Adipose tissue (tissue), 3 donors: ENCODE measurements at regions not wholly inside any gene's neighbourhood (a gene's known extent, or its start where the extent isn't known, plus 50 kb on each side); places are given as distances from the start of the nearest gene placed in this dataset.
"Not testable (repeated sequence)": the region's sequence is repeated elsewhere in the genome, so short reads cannot be mapped to it uniquely, and the experiment has no call there.

Experiments
- H3K27ac ChIP-seq: one replicate; pipeline ENCODE4 v1.5.1; 2013; ENCODE audit warnings: low read depth, low read length
- WGBS, 3 donors: extraction: QIAGEN DNeasy Blood & Tissue Kit; methylation state at CpG; one replicate each; pipeline ENCODE4 v1.1.7; 2013; 5-methylcytosine and 5-hydroxymethylcytosine counted together
- donor health status: healthy with polysubstance abuse.
- donor health status: Bipolar disorder and iron deficiency.
- donor health status: healthy.

DNA sequence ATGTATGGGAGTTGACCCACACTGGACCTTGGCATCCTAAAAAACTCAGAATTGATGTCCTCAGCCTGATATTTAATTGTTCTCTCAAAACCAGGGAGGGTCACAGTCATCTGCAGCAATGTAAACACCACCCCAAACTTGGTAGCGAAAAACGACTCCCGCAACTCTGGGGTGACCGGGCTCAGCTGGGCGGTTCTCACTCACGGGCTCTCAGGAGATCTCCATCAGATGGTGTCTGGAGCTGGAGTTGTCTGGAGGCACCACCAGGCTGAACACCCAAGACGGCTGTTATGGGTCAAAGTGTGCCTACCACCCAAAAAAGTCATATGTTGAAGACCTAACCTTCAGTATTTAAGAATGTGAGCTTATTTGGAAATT lies 50.9 kb upstream of the NXT1 start:
- no peak overlapping the region for H3K27ac ChIP-seq
- 90 to 94% (median 92%) methylated on average over 7 of the region's 7 CpGs for WGBS, 3 donors

DNA sequence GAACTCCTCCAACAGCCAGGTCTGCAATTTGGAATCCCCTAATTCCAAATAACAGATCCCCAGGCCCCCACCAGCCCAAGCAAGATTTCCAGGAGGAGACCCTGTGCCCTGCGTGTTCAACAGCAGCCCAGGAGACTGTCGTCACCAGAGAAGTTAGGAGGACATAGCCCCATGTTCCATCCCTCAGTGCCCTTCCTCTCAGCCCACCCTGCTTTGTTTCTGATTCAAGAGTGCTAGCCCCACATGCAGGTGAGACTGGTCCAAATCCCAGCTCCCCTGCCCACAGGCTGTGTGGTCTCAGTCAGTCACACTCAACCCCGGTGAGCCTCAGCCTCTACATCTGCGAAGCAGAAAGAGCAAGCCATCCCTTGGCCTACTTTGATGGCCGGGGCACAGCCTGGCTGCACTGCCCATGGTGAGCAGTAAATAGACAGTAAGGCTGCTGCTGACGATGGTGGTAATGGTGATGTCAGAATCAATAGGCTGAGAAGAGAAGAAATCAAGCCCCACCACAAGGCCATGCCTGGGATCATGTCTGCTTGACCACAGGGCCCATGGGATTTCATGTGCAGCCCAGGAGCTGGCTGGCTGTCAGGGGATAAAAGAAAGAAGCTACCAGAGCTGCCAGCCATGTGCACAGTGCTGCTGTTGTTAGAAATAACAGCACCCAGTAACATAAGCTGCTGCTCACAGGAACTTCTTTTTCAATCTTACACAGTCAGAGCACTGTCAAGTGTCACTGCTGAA lies 51.5 kb upstream of the NXT1 start:
- WGBS, 3 donors, result 86 to 94% (median 92%) methylated on average over 6 of the region's 6 CpGs
- H3K27ac ChIP-seq, result no peak overlapping the region

DNA sequence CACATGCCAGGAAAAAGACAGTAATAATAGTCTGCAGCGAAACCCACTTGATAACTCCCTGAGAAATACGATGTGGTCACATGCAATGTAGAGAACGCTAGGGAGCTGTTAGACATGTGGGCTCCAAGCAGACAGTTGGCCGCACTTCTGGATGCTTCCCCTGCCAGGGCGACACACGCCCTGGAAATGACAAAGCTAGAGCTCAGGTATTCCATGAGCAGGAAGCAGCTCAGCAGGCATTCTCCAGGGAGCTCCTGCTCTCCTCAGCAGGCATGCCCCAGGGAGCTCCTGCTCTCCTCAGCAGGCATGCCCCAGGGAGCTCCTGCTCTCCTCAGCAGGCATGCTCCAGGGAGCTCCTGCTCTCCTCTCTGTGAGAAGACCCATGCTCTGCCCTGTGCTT lies 52.4 kb upstream of the NXT1 start:
- H3K27ac ChIP-seq, result no peak overlapping the region
- 75 to 83% (median 81%) methylated on average over 6 of the region's 6 CpGs for WGBS, 3 donors

DNA sequence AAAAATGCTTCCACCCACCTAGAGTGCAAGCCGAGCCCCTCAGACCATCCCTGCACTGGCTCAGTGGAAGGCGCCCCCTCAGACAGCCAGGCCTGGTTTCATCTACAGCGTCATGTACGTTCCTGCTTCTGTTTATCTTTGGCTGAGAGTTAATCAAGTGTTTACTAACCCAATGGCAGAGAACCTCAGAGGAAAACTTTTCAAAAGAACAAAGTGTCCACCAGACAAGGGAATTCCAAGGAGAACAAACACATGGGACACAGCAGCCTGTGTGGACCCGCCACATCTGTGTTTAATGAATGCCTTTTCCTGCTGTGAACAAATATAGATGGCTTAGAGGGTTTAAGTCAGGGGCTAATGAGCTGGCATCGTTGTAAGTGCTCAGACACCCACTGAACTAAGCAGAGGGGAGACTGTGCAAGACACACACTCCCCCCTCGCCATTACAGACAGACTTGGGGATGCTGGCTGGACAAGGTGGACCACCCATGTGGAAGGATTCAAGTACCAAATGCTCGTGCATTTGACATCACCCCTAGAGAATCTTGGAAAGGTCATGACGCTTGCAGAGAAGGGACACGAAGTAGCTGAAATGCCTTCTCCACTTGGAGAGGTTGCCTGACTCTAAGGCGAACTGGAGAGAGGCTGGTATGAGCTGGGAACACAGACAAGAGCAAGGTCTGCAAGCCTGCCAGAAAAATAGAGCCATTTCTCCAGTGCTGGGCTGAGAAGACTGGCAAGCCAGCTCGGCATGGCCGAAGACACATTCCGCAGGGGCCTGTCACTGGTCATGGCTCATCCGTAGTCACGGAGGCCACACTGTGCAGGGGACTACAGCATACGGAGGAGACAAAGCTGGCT lies 53.5 kb upstream of the NXT1 start:
- no peak overlapping the region for H3K27ac ChIP-seq
- 46 to 79% (median 75%) methylated on average over 17 of the region's 17 CpGs for WGBS, 3 donors

DNA sequence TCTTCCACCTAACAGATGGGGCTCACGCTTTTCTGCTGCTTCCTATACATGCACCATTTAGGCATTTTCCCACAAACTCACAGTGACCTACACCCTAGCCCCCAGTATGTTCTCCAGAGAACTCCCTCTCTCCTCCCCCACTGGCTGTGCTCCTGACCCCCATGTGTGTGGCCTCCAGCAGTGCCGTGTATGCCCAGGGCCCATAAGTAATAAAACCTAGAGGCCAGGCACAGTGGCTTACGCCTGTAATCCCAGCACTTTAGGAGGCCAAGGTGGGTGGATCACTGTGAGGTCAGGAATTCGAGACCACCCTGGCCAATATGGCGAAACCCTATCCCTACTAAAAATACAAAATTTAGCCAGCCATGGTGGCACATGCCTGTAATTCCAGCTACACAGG lies 54.7 kb upstream of the NXT1 start:
- 81 to 94% (median 86%) methylated on average over 5 of the region's 5 CpGs for WGBS, 3 donors
- H3K27ac ChIP-seq, result no peak overlapping the region

DNA sequence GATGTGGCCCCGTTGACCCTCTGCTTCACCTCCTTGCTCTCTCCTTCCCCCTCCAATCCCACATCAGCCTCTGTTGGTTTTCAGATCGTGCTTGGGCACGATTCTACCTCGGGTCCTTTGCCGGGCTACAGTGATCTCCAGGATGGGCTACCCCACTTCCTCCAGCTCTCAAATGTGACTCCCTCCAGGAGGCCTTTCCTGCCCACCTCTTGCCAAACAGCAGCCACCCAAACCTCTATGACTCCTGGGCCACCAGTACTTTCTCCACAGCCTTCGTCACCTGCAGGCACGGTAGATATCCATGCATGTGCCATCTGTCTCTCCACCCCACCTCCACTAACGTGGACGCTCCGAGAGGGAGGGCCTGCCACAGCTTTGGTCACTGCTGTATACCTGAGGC lies 55.9 kb upstream of the NXT1 start:
- 85 to 94% (median 94%) methylated on average over 10 of the region's 10 CpGs for WGBS, 3 donors

DNA sequence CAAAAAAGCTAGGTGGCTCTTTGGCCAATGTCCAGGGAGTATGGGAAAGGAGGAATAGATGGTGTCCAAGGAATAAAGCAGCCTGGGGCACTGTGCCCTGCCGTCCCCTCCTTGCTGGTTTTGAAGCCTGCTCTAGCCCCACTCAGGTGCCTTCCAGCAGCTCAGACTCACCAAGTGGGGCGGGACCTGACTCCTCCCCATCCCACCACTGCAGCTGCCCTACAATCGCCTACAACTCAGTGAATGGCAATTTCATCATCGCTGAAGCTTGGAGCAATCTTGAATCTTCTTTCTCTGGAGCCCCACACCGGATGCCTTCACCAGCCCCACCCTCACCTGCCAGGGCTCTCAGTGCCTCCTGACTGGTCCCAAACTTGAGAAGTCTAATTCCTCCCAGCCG lies 56.4 kb upstream of the NXT1 start:
- no peak overlapping the region for H3K27ac ChIP-seq
- 65 to 86% (median 83%) methylated on average over 6 of the region's 6 CpGs for WGBS, 3 donors

More for the DNA sequence above, 55.9 kb upstream of the NXT1 start:
- H3K27ac ChIP-seq, result no peak overlapping the region

DNA sequence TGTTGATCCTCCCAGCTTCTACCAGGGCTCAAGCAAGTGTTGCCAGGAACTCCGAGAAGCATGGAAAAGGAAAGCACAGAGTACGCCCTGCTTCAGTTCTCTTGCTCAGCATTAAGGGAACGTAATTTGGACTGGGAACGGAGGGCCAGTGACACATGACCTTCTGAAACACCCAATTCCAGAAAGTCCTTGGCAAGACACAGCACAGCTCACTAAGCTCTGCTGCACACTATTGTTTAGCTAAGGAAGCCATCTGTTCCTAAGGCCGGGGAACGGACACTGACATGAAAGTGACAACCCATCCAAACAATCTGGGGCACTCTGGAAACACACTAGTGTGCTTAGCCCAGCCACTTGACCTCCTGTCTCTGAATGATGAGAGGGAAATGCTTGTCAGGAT lies 56.9 kb upstream of the NXT1 start:
- H3K27ac ChIP-seq, result no peak overlapping the region

DNA sequence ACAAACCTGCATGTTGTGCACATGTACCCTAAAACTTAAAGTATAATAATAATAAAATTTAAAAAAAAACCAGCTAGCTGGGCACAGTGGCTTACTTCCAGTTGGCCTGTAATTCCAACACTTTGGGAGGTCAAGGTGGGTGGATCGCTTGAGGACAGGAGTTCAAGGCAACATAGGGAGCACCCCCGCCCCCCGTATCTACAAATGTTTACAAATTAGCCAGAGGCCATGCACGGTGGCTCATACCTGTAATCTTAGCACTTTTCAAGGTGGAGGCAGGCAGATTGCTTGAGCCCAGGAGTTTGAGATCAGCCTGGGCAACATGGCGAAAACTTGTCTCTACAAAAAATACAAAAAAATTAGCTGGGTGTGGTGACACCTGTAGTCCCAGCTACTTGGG lies 58.3 kb upstream of the NXT1 start:
- WGBS, 3 donors, result 58 to 93% (median 88%) methylated on average over 5 of the region's 5 CpGs

More for the DNA sequence above, 56.9 kb upstream of the NXT1 start:
- 48 to 66% (median 62%) methylated on average over 6 of the region's 6 CpGs for WGBS, 3 donors

DNA sequence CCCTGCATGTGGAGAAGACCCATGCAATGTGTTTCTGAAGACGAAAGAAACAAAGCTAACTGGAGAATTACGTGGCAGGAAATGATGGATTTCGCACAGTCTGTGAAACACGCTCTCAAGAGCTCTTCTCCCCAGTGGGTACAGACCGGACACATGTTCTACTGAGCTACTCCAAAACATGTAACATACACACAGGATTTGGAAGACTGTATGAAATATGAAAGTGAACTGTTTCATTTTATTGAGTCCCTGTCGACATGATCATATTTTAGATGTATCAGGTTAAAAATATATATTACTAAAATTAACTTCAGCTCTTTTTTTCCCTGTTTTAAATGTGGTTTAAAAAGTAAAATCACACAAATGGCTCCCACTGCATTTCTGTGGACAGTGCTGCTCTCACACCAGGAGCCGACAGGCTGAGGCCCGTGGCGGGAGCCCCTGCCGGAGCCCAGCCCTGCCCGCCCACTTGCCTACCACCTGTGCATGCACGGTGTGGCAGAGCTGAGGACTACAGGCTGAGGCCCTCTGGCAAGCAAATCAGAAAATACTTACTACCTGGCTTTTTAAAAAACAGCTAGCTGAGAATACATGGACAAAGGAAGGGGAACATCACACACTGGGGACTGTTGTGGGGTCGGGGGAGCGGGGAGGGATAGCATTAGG lies 58.9 kb upstream of the NXT1 start:
- WGBS, 3 donors, result 77 to 87% (median 85%) methylated on average over 14 of the region's 14 CpGs
- H3K27ac ChIP-seq, result no peak overlapping the region

More for the DNA sequence above, 58.3 kb upstream of the NXT1 start:
- H3K27ac ChIP-seq, result not testable (repeated sequence)

DNA sequence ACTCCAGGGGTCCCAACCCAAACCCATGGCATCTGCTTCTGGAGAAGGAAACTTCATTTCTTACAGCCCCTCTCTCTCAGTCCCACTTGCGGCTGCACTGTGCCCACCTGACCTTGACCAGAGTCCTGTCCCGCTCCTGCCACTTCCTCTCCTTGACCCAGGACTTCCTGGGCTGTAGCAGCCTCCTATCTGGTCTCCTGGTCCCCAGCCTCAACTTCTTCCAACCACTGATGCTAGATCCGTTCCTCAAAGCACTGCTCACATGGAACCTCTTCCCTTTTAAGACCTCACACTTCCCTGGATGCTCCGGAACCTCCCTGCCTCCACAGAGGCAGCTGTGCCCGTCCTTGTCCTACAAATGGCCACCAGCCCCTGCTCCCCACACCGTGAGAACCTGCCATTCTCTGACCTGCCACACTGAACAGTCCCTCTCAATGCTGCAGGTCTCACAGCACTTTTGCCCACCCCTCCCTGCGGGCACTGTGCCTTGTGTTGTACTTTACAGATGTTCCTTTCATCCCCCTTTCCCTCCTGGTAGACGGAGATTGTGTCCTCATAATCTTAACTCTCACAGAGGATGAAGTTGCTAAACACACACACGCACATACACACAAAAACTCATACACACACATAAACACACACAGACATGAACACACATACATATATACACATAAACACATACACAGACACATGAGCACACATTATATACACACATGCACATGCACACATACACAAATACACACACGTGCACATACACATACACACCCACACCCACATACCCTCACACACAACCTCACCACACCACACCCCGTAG lies 59.6 kb upstream of the NXT1 start:
- no peak overlapping the region for H3K27ac ChIP-seq
- WGBS, 3 donors, result 75 to 88% (median 87%) methylated on average over 11 of the region's 11 CpGs

DNA sequence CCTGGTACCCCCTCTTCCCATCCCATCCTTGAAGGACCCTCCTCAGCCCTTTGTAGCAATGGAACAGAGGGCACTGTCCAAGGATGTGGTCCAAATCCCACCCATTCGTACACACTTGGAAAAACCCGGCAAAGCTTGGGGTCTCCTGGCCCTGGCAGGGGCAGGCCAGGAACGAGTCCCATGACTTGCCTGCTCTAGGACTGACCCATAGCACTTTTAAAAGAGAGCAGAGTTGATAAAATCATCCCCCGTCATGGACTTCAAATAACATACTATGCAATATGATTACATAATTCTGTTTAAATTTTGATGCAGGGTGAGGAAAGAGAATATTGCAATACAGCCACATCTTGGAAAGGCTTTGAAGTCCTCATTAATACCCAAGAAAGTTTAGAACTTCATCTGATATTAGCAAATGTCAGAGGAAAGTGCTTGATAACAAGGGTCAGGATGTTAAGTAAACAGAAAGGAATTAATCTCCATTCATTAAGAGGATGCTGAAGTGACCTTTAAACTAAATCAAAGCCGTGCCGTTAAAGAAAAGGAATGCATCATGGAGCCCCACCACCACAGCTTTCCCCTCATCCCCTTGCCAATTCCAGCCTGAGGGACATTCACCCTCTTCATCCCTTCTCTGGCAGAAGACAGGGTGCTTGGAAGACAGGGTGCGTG lies 60.7 kb upstream of the NXT1 start:
- 40 to 63% (median 59%) methylated on average over 7 of the region's 7 CpGs for WGBS, 3 donors
- H3K27ac ChIP-seq, result no peak overlapping the region

DNA sequence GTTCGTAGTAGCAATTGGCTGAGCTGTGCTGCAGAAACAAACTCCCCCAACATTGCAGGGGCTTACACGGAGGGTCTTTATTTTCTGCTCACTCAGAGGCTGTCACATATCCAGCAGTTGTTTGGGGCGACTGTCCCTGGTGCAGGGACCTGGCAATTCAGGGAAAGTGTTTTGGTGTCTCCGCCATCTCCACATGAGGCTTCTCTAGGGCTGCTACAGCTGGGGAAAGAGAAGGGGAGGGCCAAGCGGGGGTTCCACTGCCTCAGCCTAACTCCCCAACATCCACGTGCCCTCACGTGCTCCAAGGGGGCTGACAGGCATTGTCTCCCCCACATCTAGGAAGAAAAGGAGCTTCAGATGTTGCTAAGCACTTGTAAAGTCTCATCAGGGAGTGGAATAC lies 61.3 kb upstream of the NXT1 start:
- no peak overlapping the region for H3K27ac ChIP-seq
- WGBS, 3 donors, result 60 to 81% (median 80%) methylated on average over 7 of the region's 7 CpGs

DNA sequence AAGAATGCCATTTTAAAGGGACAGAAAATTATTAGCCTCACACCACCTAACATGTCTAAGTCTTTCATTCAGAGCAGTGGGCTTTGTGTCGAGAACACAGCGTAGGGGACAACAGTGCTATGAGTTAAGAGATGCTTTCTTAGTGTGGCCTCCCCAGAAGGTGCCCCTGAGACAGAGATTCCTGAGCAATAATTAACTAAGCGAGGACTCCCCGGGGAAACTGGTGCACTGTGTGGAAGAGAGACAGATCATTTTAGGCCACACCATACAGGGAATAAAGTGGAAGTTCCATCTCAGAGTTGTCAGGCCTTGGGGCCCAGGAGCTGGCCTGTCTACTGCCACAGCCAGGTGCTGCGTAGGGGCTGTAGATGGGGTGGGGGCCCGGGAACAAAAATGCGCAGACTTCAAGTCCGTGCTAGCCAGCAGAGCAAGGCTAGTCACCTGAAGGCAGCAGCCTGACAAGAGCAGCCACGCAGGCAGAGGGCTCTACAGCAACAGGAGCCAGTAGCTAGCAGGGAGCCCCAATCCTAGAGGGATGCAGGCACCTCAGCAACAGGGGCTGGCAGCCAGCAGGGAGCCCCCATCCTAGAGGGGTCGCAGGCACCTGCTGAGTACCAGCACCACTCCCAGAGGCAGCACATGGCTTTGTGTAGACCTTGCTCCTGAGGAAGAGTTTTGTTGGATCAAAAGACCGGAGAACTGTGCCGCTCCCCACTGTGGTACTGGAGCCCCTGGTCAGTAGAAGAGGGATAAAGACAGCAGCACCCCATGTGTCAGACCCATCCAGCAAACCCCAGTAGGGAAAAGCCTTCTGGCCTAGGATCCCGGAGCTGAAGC lies 63.0 kb upstream of the NXT1 start:
- 56 to 89% (median 83%) methylated on average over 13 of the region's 13 CpGs for WGBS, 3 donors
- H3K27ac ChIP-seq, result no peak overlapping the region

DNA sequence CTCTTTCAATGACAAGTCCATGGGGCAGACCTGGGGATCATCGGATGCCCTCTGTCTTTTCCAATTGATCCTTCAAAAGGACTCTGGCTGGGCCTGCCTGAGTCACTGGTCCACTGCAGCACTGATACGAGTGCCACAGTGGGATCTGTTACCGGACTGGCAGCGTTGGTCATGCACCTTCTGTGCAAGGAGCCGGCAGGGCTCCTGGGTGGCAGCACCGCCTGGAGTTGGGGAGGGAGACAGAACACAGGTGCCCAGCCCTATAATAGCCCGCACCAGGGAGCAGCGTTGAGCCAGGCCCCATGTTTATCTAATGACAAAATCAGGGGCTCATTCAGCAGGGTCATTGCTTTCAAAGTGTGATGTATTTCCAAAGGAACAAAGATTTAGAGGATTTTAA lies 64.2 kb upstream of the NXT1 start:
- no peak overlapping the region for H3K27ac ChIP-seq
- WGBS, 3 donors, result 91 to 94% (median 93%) methylated on average over 8 of the region's 8 CpGs

DNA sequence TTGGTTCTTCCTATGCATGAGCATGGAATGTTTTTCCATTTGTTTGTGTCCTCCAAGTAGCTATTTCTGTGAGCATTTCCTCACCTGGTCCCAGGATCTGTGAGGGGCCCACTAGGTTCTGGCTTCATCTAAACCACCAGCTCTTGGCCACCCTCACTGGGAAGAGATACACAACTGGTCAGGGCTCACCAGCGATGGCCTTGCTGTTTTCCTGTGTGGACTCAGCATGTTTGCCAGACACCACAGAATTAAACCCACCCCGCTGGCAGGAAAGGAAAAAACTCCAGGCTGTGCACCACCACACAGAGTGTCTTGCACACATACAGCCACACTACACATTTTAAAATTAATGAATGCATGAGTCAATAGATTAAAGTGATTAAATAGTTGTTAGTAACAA lies 65.1 kb upstream of the NXT1 start:
- no peak overlapping the region for H3K27ac ChIP-seq
- 73 to 85% (median 78%) methylated on average over 2 of the region's 2 CpGs for WGBS, 3 donors

DNA sequence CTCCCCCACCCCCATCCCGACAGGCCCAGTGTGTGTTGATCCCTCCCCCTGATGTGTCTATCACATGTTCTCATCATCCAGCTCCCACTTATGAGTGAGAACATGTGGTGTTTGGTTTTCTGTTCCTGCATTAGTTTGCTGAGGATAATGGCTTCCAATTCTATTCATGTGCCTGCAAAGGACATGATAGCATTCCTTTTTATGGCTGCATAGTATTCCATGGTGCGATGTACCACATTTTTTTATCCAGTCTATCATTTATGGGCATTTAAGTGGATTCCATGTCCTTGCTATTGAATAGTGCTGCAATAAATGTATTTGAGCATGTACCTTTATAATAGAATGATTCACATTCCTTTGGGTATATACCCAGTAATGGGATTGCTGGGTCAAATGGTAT lies 66.6 kb upstream of the NXT1 start:
- WGBS, 3 donors, result 88 to 90% (median 89%) methylated on average over 2 of the region's 2 CpGs
- no peak overlapping the region for H3K27ac ChIP-seq
